A549 (cell line): ENCODE measurements at regions not wholly inside any gene's neighbourhood (a gene's known extent, or its start where the extent isn't known, plus 50 kb on each side); places are given as distances from the start of the nearest gene placed in this dataset.

Source experiments
- ATAC-seq, 2 experiments: fragments of 200-7000 bp in 1 of 2; fragments of >200 bp in 1 of 2; cut with Nextera tagmentation in 1 of 2; cut with Tn5 transposase in 1 of 2; 3 replicates each; pipeline versions ENCODE4 v1.8.0 to v1.9.1; 2018 to 2020; ENCODE audit warnings: mild to moderate bottlenecking in 1 of 2, moderate library complexity in 1 of 2
- CTCF ChIA-PET: fragments of 300-600 bp; sonication (Branson Sonifier 250); formaldehyde crosslinking; extraction: SDS; loops from one replicate; lab custom pipeline; 2021; ENCODE audit warnings: antibody characterized with exemption, inconsistent platforms; lab: Yijun Ruan, JAX
- POLR2A ChIA-PET: fragments of 350-600 bp; formaldehyde crosslinking; extraction: SDS; loops from one replicate; lab custom pipeline; 2021; ENCODE audit warnings: antibody characterized with exemption, inconsistent platforms; lab: Yijun Ruan, JAX
- DNase-seq, 2 experiments: peaks; one replicate each; pipeline versions ENCODE4 v3.0.0 to v3.0.0-alpha.2; 2011 to 2016; ENCODE audit warnings: low read depth in 1 of 2, low spot score in 1 of 2
- FAIRE-seq: peaks from 2 replicates; lab custom pipeline; 2011; peaks lifted over from hg19 to GRCh38; lab: Jason Lieb, UNC
- H3K27ac ChIP-seq, 2 experiments: fragments of >200 bp; sonication (Bioruptor Twin); formaldehyde crosslinking; 3 replicates each; pipeline ENCODE4 v1.5.1; 2016 to 2017
- H3K4me1 ChIP-seq: fragments of >200 bp; sonication (Bioruptor Twin); formaldehyde crosslinking; 3 replicates; pipeline ENCODE4 v1.6.1; 2016
- H3K4me2 ChIP-seq: fragments of >200 bp; sonication (Bioruptor Twin); formaldehyde crosslinking; 3 replicates; pipeline ENCODE4 v1.6.1; 2016
- H3K4me3 ChIP-seq: fragments of >200 bp; sonication (Bioruptor Twin); formaldehyde crosslinking; 3 replicates; pipeline ENCODE4 v1.5.1; 2016
- H3K9me3 ChIP-seq: fragments of >200 bp; sonication (Bioruptor Twin); formaldehyde crosslinking; 3 replicates; pipeline ENCODE4 v1.6.1; 2016
- BHLHE40 ChIP-seq: IDR thresholded peaks from 2 replicates; pipeline ENCODE4 v1.6.1; 2012; ENCODE audit warnings: low read depth, low read length, inconsistent platforms
- CBX8 ChIP-seq: fragments of 200-600 bp; sonication (generic); IDR thresholded peaks from 2 replicates; pipeline ENCODE4 v1.6.1; 2016
- CEBPB ChIP-seq, 2 experiments: fragments of >200 bp in 1 of 2; sonication (Bioruptor Twin) in 1 of 2; formaldehyde crosslinking in 1 of 2; IDR thresholded peaks; 2 replicates each; pipeline ENCODE4 v1.6.1; 2012 to 2016
- ESRRA ChIP-seq: fragments of 150-350 bp; IDR thresholded peaks from 2 replicates; pipeline ENCODE4 v1.6.1; 2014; ENCODE audit warnings: mild to moderate bottlenecking, low read length, borderline replicate concordance
- FOSB ChIP-seq: fragments of 250-450 bp; sonication (Bioruptor Pico); IDR thresholded peaks from 2 replicates; pipeline ENCODE4 v1.5.0; 2020; ENCODE audit warnings: mild to moderate bottlenecking, moderate library complexity
- FOSL2 ChIP-seq, 2 experiments: fragments of 450-650 bp in 1 of 2; fragments of >200 bp in 1 of 2; sonication (Bioruptor Twin) in 1 of 2; formaldehyde crosslinking; IDR thresholded peaks; 2 replicates each; pipeline versions ENCODE4 v1.5.0 to v1.6.1; 2016 to 2020; ENCODE audit warnings: mild to moderate bottlenecking in 1 of 2, moderate library complexity in 1 of 2
- HOXA7 ChIP-seq: fragments of 250-450 bp; sonication (Bioruptor Pico); IDR thresholded peaks from 2 replicates; pipeline ENCODE4 v1.5.0; 2020; ENCODE audit warnings: mild to moderate bottlenecking, moderate library complexity
- KDM5A ChIP-seq: fragments of 200-600 bp; sonication (generic); IDR thresholded peaks from 2 replicates; pipeline ENCODE4 v1.6.1; 2016; ENCODE audit warnings: antibody characterized with exemption, mild to moderate bottlenecking
- MYC ChIP-seq: IDR thresholded peaks from 2 replicates; pipeline ENCODE4 v1.6.1; 2012; ENCODE audit warnings: mild to moderate bottlenecking, inconsistent platforms, low read length, improper control_type of control experiment, borderline replicate concordance
- NFE2L2 ChIP-seq: fragments of 150-350 bp; conservative IDR thresholded peaks from 2 replicates; pipeline ENCODE4 v1.6.1; 2014; ENCODE audit warnings: low read length
- NR3C1 ChIP-seq: fragments of >200 bp; sonication (Bioruptor Twin); formaldehyde crosslinking; IDR thresholded peaks from 3 replicates; pipeline ENCODE4 v1.6.1; 2017
- PHF8 ChIP-seq: fragments of 200-600 bp; sonication (generic); IDR thresholded peaks from 2 replicates; pipeline ENCODE4 v1.6.1; 2016; ENCODE audit warnings: low read depth, mild to moderate bottlenecking, antibody characterized with exemption, moderate library complexity, borderline replicate concordance
- SMC3 ChIP-seq: fragments of >200 bp; sonication (Bioruptor Twin); formaldehyde crosslinking; IDR thresholded peaks from 3 replicates; pipeline ENCODE4 v1.6.1; 2018; ENCODE audit warnings: inconsistent platforms
- TP53 ChIP-seq: fragments of 250-450 bp; sonication (Bioruptor Pico); IDR thresholded peaks from 2 replicates; pipeline ENCODE4 v1.5.0; 2021; ENCODE audit warnings: mild to moderate bottlenecking, moderate library complexity
- ZC3H11A ChIP-seq: fragments of 450-650 bp; IDR thresholded peaks from 2 replicates; pipeline ENCODE4 v1.6.1; 2014; ENCODE audit warnings: antibody characterized with exemption, mild to moderate bottlenecking
- ZFP36 ChIP-seq: fragments of 450-650 bp; IDR thresholded peaks from 2 replicates; pipeline ENCODE4 v1.6.1; 2014; ENCODE audit warnings: borderline replicate concordance; ENCODE audit not compliant: partially characterized antibody
- ZNF302 ChIP-seq: fragments of 250-450 bp; sonication (Bioruptor Pico); IDR thresholded peaks from 2 replicates; pipeline ENCODE4 v1.9.0; 2021; ENCODE audit warnings: inconsistent platforms, mild to moderate bottlenecking, moderate library complexity
- WGBS: methylation state at CpG from one replicate; pipeline ENCODE4 v1.1.6; 2017; ENCODE audit errors: missing lambda C conversion rate; 5-methylcytosine and 5-hydroxymethylcytosine counted together
- TF ChIP-seq, protein P1 (sequence below): fragments of 150-350 bp; IDR thresholded peaks from 2 replicates; pipeline ENCODE4 v1.6.1; 2014; ENCODE audit warnings: low read depth, mild to moderate bottlenecking, low read length
- TF ChIP-seq, protein P2 (sequence below): fragments of >200 bp; sonication (Bioruptor Twin); formaldehyde crosslinking; IDR thresholded peaks from 3 replicates; pipeline ENCODE4 v1.5.1; 2016
- TF ChIP-seq, protein P3 (sequence below): fragments of >200 bp; sonication (Bioruptor Twin); formaldehyde crosslinking; IDR thresholded peaks from 2 replicates; pipeline ENCODE4 v1.6.1; 2016
- TF ChIP-seq, protein P4 (sequence below): fragments of 200-600 bp; sonication (generic); IDR thresholded peaks from 2 replicates; pipeline ENCODE4 v1.6.1; 2016; ENCODE audit warnings: antibody characterized with exemption, mild to moderate bottlenecking, moderate library complexity
- TF ChIP-seq, protein P5 (sequence below): fragments of >200 bp; sonication (Bioruptor Twin); formaldehyde crosslinking; IDR thresholded peaks from 3 replicates; pipeline ENCODE4 v1.6.1; 2016
- TF ChIP-seq, protein P6 (sequence below): fragments of 250-450 bp; sonication (Bioruptor Pico); IDR thresholded peaks from 2 replicates; pipeline ENCODE4 v1.5.0; 2021; ENCODE audit warnings: mild to moderate bottlenecking, moderate library complexity, borderline replicate concordance

DNA sequence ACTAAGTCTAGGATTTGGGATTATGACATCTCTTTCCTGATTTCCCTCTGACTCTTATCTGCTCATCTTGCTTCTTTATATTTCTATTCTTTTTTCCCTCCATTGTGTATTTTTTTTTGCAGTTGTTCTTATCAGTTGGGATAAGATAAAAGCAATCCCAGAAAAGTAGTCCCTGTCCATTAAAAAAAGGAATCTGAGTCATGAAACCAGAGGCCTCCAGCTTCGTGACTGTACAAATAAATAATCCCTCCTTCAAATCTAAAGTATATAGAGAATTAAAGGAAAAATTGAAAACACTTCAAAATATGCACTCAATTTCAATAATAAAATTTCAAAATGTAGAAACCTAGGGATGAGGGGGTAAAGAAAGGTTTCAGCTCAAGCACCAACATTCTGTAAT lies 317.8 kb upstream of the NT5E start:
- CTCF ChIA-PET, result no interaction called here
- FAIRE-seq (no peak), ATAC-seq (no peak), DNase-seq (no peak)
- no peak overlapping the region for H3K4me3 ChIP-seq
- H3K9me3 ChIP-seq, result no peaks in the 10 kb centered on the region
- no peaks in the 10 kb centered on the region for H3K4me1 ChIP-seq
- H3K27ac ChIP-seq, result no peak overlapping the region
- no peak for TF ChIP-seq ZNF302 (CRISPR knock-in tag)
- no peak for TF ChIP-seq KDM5A
- TF ChIP-seq, protein P1, sequence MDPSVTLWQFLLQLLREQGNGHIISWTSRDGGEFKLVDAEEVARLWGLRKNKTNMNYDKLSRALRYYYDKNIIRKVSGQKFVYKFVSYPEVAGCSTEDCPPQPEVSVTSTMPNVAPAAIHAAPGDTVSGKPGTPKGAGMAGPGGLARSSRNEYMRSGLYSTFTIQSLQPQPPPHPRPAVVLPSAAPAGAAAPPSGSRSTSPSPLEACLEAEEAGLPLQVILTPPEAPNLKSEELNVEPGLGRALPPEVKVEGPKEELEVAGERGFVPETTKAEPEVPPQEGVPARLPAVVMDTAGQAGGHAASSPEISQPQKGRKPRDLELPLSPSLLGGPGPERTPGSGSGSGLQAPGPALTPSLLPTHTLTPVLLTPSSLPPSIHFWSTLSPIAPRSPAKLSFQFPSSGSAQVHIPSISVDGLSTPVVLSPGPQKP, result no peak
- TF ChIP-seq ZFP36, result no peak
- no peak for TF ChIP-seq TP53
- TF ChIP-seq CEBPB (IDR thresholded peaks at IDR 0.05), result no peak
- TF ChIP-seq CBX8, result no peak
- TF ChIP-seq, protein P2, sequence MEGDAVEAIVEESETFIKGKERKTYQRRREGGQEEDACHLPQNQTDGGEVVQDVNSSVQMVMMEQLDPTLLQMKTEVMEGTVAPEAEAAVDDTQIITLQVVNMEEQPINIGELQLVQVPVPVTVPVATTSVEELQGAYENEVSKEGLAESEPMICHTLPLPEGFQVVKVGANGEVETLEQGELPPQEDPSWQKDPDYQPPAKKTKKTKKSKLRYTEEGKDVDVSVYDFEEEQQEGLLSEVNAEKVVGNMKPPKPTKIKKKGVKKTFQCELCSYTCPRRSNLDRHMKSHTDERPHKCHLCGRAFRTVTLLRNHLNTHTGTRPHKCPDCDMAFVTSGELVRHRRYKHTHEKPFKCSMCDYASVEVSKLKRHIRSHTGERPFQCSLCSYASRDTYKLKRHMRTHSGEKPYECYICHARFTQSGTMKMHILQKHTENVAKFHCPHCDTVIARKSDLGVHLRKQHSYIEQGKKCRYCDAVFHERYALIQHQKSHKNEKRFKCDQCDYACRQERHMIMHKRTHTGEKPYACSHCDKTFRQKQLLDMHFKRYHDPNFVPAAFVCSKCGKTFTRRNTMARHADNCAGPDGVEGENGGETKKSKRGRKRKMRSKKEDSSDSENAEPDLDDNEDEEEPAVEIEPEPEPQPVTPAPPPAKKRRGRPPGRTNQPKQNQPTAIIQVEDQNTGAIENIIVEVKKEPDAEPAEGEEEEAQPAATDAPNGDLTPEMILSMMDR, result no peak
- no peak for TF ChIP-seq ZC3H11A
- TF ChIP-seq ESRRA, result no peak
- TF ChIP-seq, all 56 proteins: peak for 0
- no peak overlapping the region for H3K4me2 ChIP-seq
- POLR2A ChIA-PET, result no interaction called here
- WGBS, result 25% methylated on average over 1 of the region's 1 CpG

DNA sequence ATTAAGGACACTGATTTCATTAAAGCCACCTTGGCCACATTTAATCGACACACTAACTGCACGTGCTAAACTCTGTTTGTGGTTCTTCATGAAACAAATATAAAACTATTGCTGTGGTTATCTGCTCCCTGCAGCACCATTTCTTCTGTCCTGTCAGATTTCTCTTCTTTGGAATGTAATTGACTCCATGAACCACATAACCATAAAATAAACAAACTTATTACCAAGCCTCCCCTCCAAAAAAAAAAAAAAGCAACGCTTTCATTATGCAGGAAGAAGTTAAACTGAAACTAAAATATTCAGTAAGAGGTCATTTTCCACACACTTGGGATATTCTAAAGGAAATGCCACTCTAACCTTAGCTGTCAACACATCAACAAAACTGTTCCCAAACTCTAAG lies 319.1 kb upstream of the NT5E start:
- no peak for FAIRE-seq
- peaks cover 9% of the 10 kb centered on the region; the same call in 1 of the 3 replicates for H3K4me1 ChIP-seq
- ChIA-PET POLR2A (no interaction called here), CTCF (no interaction called here)
- no peak overlapping the region for H3K27ac ChIP-seq
- 64% methylated on average over 3 of the region's 3 CpGs for WGBS
- H3K9me3 ChIP-seq, result no peaks in the 10 kb centered on the region
- DNase-seq, result no peak
- TF ChIP-seq TP53 (no peak), HOXA7 (no peak), MYC (no peak), FOSL2 (IDR thresholded peaks at IDR 0.05) (no peak), FOSL2 (CRISPR knock-in tag; IDR thresholded peaks at IDR 0.05) (no peak), FOSB (CRISPR knock-in tag) (no peak), SMC3 (no peak), CEBPB (IDR thresholded peaks at IDR 0.05) (no peak), BHLHE40 (no peak), KDM5A (no peak), ZC3H11A (no peak), PHF8 (no peak), NFE2L2 (no peak), NR3C1 (no peak)
- TF ChIP-seq, protein P3, sequence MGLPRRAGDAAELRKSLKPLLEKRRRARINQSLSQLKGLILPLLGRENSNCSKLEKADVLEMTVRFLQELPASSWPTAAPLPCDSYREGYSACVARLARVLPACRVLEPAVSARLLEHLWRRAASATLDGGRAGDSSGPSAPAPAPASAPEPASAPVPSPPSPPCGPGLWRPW, result no peak
- TF ChIP-seq, protein P4, sequence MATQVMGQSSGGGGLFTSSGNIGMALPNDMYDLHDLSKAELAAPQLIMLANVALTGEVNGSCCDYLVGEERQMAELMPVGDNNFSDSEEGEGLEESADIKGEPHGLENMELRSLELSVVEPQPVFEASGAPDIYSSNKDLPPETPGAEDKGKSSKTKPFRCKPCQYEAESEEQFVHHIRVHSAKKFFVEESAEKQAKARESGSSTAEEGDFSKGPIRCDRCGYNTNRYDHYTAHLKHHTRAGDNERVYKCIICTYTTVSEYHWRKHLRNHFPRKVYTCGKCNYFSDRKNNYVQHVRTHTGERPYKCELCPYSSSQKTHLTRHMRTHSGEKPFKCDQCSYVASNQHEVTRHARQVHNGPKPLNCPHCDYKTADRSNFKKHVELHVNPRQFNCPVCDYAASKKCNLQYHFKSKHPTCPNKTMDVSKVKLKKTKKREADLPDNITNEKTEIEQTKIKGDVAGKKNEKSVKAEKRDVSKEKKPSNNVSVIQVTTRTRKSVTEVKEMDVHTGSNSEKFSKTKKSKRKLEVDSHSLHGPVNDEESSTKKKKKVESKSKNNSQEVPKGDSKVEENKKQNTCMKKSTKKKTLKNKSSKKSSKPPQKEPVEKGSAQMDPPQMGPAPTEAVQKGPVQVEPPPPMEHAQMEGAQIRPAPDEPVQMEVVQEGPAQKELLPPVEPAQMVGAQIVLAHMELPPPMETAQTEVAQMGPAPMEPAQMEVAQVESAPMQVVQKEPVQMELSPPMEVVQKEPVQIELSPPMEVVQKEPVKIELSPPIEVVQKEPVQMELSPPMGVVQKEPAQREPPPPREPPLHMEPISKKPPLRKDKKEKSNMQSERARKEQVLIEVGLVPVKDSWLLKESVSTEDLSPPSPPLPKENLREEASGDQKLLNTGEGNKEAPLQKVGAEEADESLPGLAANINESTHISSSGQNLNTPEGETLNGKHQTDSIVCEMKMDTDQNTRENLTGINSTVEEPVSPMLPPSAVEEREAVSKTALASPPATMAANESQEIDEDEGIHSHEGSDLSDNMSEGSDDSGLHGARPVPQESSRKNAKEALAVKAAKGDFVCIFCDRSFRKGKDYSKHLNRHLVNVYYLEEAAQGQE, result no peak
- TF ChIP-seq, protein P5, sequence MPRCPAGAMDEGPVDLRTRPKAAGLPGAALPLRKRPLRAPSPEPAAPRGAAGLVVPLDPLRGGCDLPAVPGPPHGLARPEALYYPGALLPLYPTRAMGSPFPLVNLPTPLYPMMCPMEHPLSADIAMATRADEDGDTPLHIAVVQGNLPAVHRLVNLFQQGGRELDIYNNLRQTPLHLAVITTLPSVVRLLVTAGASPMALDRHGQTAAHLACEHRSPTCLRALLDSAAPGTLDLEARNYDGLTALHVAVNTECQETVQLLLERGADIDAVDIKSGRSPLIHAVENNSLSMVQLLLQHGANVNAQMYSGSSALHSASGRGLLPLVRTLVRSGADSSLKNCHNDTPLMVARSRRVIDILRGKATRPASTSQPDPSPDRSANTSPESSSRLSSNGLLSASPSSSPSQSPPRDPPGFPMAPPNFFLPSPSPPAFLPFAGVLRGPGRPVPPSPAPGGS, result no peak
- TF ChIP-seq, protein P6, sequence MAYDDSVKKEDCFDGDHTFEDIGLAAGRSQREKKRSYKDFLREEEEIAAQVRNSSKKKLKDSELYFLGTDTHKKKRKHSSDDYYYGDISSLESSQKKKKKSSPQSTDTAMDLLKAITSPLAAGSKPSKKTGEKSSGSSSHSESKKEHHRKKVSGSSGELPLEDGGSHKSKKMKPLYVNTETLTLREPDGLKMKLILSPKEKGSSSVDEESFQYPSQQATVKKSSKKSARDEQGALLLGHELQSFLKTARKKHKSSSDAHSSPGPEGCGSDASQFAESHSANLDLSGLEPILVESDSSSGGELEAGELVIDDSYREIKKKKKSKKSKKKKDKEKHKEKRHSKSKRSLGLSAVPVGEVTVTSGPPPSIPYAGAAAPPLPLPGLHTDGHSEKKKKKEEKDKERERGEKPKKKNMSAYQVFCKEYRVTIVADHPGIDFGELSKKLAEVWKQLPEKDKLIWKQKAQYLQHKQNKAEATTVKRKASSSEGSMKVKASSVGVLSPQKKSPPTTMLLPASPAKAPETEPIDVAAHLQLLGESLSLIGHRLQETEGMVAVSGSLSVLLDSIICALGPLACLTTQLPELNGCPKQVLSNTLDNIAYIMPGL (CRISPR knock-in tag), result no peak
- no peak for ATAC-seq
- H3K4me2 ChIP-seq, result no peak overlapping the region
- H3K4me3 ChIP-seq, result no peak overlapping the region
